GM21528 (cell line): ENCODE measurements at regions not wholly inside any gene's neighbourhood (a gene's known extent, or its start where the extent isn't known, plus 50 kb on each side); places are given as distances from the start of the nearest gene placed in this dataset.

Experiments used
- ATAC-seq: cut with Tn5 transposase; IDR thresholded peaks from one replicate; pipeline ENCODE4 v1.9.1; 2021; ENCODE audit warnings: mild to moderate bottlenecking, moderate library complexity; ENCODE audit not compliant: unreplicated experiment, low FRiP score

DNA sequence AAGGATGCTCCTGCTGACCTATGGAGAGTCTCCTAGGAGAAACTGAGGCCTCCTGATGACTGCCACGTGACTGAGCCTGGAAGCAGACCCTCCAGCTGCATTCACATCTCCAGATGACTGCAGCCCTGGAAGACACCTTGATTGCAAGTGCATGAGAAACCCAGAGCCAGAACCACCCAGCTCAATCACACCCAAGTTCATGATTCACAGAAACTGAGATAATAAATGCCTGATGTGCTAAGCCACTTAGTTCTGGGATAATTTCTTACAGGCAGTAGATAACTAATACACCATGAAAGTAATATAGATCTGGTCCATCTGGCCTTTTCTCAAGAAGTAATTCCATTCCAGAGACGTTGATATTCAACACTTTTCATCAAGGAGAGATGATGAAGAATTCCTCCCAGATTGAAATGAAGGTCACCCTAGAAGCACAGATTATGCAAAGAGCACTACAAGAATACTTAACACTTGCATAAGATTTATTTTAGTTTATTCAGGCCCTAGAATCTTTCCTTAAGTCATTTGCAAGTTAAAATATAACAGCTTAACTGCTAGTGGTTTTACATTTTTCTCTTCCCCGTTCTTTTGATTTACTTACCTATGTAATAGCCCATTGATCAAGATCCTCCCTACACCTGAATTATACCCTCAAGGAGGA, 208.2 kb upstream of the INHBA start:
- ATAC-seq: no peak

DNA sequence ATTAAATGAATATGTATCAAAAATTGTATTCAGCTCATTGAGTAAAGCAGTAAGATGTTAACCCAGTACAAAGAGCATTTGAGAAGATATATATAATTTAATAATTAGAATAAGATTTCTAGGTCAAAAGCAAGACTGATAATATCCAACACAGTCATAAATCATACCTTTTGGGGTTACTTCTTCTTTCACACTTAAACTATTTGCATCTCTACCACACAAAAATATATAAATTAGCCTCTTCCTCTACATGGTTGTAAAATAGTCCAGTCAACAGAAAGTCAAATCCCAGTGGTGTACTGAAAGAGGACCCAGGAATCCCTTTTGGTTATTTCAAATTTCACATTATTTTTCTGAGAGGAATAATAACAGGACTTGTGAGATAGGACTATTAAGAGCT, 204.6 kb upstream of the INHBA start:
- ATAC-seq: no peak

- no peak for ATAC-seq
Measured at GRCh38 chr7:41900532-41900931, 197.6 kb upstream of the INHBA start.

GRCh38 chr7:41899823-41900433, 197.0 kb upstream of the INHBA start:
- ATAC-seq: no peak

- no peak for ATAC-seq
Measured at GRCh38 chr7:41893656-41894055, 190.8 kb upstream of the INHBA start.

GRCh38 chr7:41892356-41893100, 189.6 kb upstream of the INHBA start:
- no peak for ATAC-seq

GRCh38 chr7:41891950-41892349, 189.1 kb upstream of the INHBA start:
- ATAC-seq: no peak

- no peak for ATAC-seq
Measured at GRCh38 chr7:41890631-41891274, 187.9 kb upstream of the INHBA start.

DNA sequence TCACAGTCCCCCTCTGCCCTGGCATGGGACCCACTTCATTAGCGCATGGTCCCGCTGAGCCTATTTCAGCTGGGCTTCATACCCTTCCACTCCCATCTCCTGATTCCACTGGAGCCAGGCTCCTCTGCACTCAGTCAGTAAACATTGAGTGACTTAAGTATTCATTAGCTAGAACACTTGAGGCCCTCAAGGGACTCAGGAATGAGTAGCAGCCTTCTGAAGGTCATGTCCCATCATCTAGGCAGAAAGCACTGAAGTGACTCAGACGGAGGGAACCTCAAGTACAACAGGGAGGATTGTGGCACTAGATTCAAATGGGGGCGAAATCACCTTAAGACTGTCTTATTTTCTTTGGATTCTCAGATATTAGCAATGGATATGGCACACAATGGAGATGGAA, 186.6 kb upstream of the INHBA start:
- no peak for ATAC-seq

- peak; percentile 59 for ATAC-seq
Measured at GRCh38 chr7:41889040-41889439, 186.2 kb upstream of the INHBA start.

DNA sequence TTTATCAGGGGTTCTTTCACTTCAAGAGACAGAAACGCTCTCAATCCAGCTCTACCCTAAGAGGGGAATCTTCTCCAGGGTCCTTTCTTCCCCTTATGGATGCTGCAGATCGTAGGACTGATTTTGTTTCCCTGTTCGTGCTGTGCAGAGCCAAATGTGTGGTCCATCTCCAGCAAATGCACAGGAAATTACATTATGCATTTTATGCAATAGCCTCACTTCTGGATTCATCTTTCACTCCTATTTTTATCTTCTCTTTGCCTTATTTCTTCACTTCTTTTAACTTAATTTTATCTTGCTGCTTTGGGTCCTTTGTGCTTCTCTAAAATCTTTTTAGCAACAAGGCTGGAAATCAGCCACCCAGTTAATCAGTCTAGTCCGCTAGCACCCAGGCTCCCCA, 184.5 kb upstream of the INHBA start:
- no peak for ATAC-seq

DNA sequence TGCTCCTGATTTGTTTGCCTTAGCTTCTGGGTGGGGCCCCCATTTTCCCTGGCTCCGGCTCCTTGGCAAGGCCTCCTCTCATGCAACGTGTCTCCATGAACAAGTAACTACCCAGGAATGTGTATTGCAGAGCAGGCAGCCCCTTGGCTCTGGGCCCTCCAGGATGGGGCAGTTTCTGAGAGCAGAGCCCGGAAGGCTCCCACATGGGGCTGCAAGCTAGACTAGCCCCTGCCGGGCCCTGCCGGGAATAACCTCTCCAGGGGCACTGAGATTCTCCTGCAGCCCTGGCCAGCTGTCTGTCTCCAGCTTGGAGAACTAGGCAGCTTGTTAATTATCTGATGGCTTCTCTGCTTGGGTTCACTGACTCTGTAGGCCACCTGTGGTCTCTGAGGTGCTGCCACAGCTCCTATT, 184.0 kb upstream of the INHBA start:
- no peak for ATAC-seq

DNA sequence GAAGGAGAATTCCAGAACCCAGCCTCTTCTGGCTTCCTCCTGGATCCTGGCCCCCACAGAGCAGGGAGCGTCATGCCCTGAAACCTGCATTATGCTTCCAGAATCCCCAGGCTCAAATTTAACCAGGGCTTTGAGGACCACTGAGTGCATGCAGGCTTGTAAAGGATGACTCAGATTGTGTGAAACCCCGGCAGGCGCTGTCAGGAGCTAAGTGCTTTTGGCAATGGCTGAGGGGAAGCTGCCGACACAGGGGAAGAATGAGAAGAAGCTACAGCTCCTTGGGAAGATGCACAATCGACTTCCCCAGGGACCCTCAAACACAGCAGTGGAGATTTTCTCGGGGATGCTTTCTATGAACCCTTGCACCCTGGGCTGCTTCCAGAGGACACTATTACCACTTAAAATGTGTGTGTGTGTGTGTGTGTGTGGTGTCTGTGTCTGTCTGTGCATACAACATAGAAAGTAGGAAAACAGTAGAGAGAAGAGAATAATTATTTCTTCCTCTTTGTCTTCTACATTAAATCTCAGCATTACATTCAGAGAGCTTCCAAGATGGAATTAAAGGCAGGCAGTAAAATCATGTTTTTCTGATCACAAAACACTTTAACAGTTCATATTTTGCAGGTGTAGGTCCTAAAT, 183.5 kb upstream of the INHBA start:
- ATAC-seq: no peak

DNA sequence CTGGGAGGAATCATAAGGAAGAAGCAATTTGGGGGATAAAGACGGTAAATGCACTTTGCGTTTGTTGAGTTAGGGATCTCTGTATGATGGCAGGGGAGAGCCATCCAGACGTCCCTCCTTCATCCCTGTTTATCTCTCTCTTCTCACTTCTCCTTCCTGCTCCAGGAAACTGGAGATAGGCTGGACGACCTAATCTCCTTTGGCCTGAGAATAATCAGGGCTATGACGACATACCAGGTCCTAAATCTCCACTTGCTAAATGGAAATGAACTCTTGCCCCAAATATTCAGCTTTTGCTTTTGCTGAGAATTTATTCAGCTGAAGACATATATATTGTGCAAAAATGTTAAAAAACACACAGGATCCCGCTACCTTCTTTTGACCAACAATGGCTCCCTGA, 182.9 kb upstream of the INHBA start:
- ATAC-seq: no peak

- no peak for ATAC-seq
Measured at GRCh38 chr7:41885078-41885477, 182.2 kb upstream of the INHBA start.

DNA sequence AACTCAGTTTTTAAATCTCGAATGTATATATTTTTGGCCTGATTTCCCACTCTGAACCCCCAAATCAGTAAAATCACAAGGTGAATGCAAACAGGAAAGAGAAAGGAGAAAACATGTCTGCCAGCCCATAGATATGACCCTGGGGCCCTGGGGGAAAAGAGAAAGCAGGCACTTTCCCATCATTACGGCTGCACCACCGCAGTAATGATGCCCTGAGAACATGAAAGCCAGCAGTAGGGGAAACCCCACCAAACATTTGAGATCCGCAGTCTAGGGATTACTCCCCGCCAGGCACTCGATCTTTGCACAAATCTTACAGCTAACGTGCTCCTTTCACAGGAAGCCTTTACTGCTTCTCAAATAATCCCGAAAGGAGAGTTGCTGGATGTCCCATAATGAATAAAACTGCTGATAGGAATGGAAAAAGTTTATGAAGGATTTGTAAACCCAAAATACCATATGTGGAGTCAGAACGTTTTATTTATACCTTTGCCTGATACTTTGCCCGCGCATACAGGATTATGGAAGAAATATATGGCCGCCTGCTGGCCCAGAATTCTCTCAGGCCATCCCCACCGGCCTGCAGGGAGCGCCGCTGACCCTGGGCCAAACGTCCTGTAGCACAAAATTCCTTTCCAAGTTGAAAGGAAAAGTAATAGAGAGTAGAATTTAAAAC, 180.0 kb upstream of the INHBA start:
- peak; percentile 24 for ATAC-seq

- peak; percentile 11 for ATAC-seq
Measured at GRCh38 chr7:41882256-41882655, 179.4 kb upstream of the INHBA start.

DNA sequence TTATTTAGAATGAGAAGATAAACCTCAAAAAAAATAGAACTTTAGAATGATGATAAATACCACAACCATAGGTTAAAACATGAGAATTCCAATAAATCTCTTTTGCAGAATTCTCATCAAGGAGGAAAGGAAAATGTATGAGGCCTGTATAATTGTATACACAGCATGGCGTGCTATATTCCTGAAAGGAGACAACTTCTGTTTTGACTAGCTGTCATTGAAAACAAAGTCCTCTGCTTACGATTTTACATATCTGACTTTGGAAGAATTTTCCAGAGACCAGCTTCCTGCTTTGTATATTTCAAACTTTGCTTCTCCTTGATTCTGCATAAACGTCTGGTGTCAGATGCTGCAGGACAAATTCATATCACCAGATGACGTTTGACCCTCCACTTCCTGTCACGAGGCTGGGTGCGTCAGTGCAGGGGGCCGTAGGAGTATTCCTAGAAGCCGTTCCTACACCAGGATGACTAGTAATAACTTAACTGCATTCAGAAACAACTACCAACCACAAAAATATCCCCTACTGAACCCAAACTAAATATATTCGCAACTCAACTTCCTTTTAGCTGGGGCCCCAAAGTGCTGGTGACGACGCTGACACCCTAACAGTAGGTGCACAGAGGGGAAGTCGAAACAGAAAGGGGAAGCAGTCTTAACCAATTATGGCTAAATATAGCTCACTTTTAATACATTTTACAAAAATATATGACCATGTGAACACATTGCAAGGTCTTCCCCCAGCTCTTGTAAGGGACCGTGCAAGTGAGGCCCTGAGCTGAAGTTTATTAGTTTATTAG, 178.6 kb upstream of the INHBA start:
- peak; percentile 98 for ATAC-seq

- no peak for ATAC-seq
Measured at GRCh38 chr7:41880107-41880506, 177.2 kb upstream of the INHBA start.

- ATAC-seq: no peak
Measured at GRCh38 chr7:41879403-41879802, 176.5 kb upstream of the INHBA start.
